A673 (cell line): ENCODE measurements at regions not wholly inside any gene's neighbourhood (a gene's known extent, or its start where the extent isn't known, plus 50 kb on each side); places are given as distances from the start of the nearest gene placed in this dataset.

ENCODE experiments used
- BruUV-seq: library from RNA; stranded (reverse); fragments of 400-500 nt; replicated peaks from 2 replicates; lab custom pipeline; 2021; lab: Mats Ljungman, UMichigan
- CTCF ChIA-PET: fragments of 300-600 bp; sonication (Branson Sonifier 250); formaldehyde crosslinking; loops from one replicate; lab custom pipeline; 2022; ENCODE audit warnings: antibody characterized with exemption; lab: Charles Lee
- POLR2A ChIA-PET: fragments of 300-600 bp; sonication (Branson Sonifier 250); formaldehyde crosslinking; loops from one replicate; lab custom pipeline; 2022; ENCODE audit warnings: antibody characterized with exemption; ENCODE audit not compliant: low non-redundant PET; lab: Charles Lee
- DNase-seq: peaks from one replicate; pipeline ENCODE4 v3.0.0-alpha.2; 2015; ENCODE audit warnings: low spot score
- H3K27ac ChIP-seq: fragments of 200-600 bp; sonication (generic); 2 replicates; pipeline ENCODE4 v1.5.1; 2016; ENCODE audit warnings: mixed run types, low read depth, mild to moderate bottlenecking, mixed read lengths, antibody characterized with exemption, low read length; ENCODE audit not compliant: poor library complexity, severe bottlenecking
- H3K27me3 ChIP-seq: fragments of 200-600 bp; sonication (generic); replicated peaks from 2 replicates; pipeline ENCODE4 v1.6.1; 2017; ENCODE audit warnings: mixed run types, low read depth, mild to moderate bottlenecking, mixed read lengths, antibody characterized with exemption, low read length; ENCODE audit not compliant: insufficient read depth, poor library complexity
- H3K36me3 ChIP-seq: fragments of 200-600 bp; sonication (generic); 2 replicates; pipeline ENCODE4 v1.6.1; 2016; ENCODE audit warnings: mixed run types, mild to moderate bottlenecking, mixed read lengths, antibody characterized with exemption, low read length; ENCODE audit not compliant: insufficient read depth, poor library complexity, severe bottlenecking
- H3K4me1 ChIP-seq: fragments of 200-600 bp; sonication (generic); 2 replicates; pipeline ENCODE4 v1.6.1; 2017; ENCODE audit warnings: mixed run types, mild to moderate bottlenecking, mixed read lengths, antibody characterized with exemption, low read length; ENCODE audit not compliant: insufficient read depth, poor library complexity, severe bottlenecking
- H3K4me3 ChIP-seq: fragments of 200-600 bp; sonication (generic); 2 replicates; pipeline ENCODE4 v1.5.1; 2016; ENCODE audit warnings: low read depth, mixed run types, mild to moderate bottlenecking, mixed read lengths, low read length; ENCODE audit not compliant: poor library complexity, severe bottlenecking
- H3K9me3 ChIP-seq: fragments of 200-600 bp; sonication (generic); 2 replicates; pipeline ENCODE4 v1.6.1; 2016; ENCODE audit warnings: mixed run types, low read depth, mild to moderate bottlenecking, mixed read lengths, antibody characterized with exemption, low read length; ENCODE audit not compliant: poor library complexity, severe bottlenecking
- EZH2 ChIP-seq: fragments of 200-600 bp; sonication (generic); IDR thresholded peaks from 2 replicates; pipeline ENCODE4 v1.6.1; 2017; ENCODE audit warnings: borderline replicate concordance, low read depth, mild to moderate bottlenecking, mixed read lengths, antibody characterized with exemption, low read length; ENCODE audit not compliant: poor library complexity, severe bottlenecking
- intact Hi-C: fragments of 100-400 bp; cut with micrococcal nuclease; formaldehyde crosslinking; loops from one replicate; pipeline ENCODE4 v1.10.0; 2022; ENCODE audit not compliant: unreplicated experiment
- TF ChIP-seq, protein P1 (sequence below): fragments of 300-800, 200-600 bp; sonication (generic); conservative IDR thresholded peaks from 2 replicates; pipeline ENCODE4 v1.5.1; 2017; ENCODE audit warnings: low read depth, mild to moderate bottlenecking, antibody characterized with exemption, low read length, moderate library complexity, mixed read lengths

DNA sequence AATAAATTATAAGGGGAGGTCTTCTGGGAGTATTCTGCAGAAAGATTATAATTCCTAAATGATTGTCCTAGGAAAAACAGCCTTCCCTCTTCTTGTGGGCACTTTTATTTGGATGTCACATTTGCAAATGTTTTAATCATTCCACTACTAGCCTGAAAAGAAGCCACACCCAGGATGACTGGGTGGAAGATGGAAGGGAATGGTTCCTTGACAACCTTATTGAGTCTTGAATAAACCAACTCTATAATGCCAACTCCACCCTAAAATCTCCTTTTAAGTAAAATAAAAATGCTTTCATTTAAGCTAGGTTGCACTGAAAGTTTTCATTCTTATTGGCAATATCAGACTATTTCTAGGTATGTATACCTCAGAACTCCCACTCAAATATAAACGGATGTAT, 494.6 kb downstream of the RFC3 start:
- TF ChIP-seq, protein P1, sequence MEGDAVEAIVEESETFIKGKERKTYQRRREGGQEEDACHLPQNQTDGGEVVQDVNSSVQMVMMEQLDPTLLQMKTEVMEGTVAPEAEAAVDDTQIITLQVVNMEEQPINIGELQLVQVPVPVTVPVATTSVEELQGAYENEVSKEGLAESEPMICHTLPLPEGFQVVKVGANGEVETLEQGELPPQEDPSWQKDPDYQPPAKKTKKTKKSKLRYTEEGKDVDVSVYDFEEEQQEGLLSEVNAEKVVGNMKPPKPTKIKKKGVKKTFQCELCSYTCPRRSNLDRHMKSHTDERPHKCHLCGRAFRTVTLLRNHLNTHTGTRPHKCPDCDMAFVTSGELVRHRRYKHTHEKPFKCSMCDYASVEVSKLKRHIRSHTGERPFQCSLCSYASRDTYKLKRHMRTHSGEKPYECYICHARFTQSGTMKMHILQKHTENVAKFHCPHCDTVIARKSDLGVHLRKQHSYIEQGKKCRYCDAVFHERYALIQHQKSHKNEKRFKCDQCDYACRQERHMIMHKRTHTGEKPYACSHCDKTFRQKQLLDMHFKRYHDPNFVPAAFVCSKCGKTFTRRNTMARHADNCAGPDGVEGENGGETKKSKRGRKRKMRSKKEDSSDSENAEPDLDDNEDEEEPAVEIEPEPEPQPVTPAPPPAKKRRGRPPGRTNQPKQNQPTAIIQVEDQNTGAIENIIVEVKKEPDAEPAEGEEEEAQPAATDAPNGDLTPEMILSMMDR: no peak
- TF ChIP-seq EZH2: no peak
- ChIA-PET POLR2A (no interaction called here), CTCF (no interaction called here)
- intact Hi-C loops: no loop called here
- H3K36me3 ChIP-seq: no peaks in the 10 kb centered on the region
- no peaks in the 10 kb centered on the region for H3K9me3 ChIP-seq
- H3K4me3 ChIP-seq: no peak overlapping the region
- no peak overlapping the region for H3K27ac ChIP-seq
- BruUV-seq: no TSS peak
- H3K27me3 ChIP-seq: no peaks in the 10 kb centered on the region
- no peaks in the 10 kb centered on the region for H3K4me1 ChIP-seq
- DNase-seq: no peak

DNA sequence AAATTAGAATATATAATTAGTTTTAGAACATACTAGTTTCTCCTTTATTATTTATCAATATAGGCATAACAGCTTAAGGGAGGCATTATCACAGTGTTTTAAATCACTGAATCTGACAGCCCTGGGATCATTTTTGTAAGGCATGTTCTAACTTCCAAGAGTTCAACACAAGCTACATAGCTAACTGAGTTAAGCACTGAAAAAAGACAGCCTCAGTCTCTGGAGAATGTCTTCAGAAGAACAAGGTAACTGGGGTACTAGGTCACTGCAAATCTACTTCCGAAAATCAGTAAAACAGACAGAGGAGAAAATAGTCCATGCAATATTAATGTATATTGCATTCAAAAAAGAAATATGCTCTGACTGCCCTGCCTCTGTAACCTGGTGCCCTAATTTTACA, 502.1 kb downstream of the RFC3 start:
- intact Hi-C loops: no loop called here
- ChIA-PET CTCF (no interaction called here), POLR2A (no interaction called here)
- TF ChIP-seq EZH2: no peak
- TF ChIP-seq, protein P1: no peak
- BruUV-seq: no TSS peak
- Histone ChIP-seq H3K4me3 (no peak overlapping the region), H3K36me3 (no peaks in the 10 kb centered on the region), H3K4me1 (no peaks in the 10 kb centered on the region), H3K27ac (no peak overlapping the region), H3K9me3 (no peaks in the 10 kb centered on the region), H3K27me3 (no peaks in the 10 kb centered on the region)
- no peak for DNase-seq

DNA sequence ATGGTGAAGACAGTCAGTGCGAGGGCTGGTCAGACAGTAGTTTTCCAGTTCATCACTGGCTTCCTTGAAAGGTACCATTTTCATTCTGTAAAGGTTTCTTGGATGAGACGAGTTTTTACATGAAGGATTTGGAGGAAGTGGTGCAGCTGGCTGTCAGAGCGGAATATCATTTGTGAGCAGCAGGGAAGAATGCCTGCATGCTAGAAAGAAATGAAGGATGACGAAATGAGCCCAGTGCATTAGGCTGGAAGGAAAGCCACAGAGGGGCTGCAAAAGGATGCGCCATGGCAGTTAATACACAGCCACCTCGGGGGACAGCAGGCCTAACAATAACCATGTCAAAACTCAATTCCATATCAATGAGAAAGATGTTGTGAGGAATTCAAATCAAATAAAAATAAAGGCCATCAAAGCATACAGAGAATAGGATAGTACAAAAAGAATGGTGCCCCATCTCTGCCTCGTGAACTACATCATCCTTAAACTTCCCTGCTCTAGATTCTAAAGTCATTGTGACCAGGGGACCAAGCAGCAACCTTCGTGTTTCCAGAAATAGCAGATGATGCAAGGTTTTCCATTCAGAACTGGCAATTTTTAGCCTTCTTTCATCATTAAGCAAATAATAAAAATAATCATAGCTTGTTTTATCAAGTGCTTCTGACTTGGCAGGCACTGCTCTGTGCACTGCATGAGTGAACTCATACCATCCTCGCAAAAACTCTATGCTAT, 504.2 kb downstream of the RFC3 start:
- TF ChIP-seq EZH2: no peak
- TF ChIP-seq, protein P1: no peak
- intact Hi-C loops: no loop called here
- CTCF ChIA-PET: no interaction called here

More for the DNA sequence above, 504.2 kb downstream of the RFC3 start:
- Histone ChIP-seq H3K4me3 (no peak overlapping the region), H3K36me3 (no peaks in the 10 kb centered on the region), H3K9me3 (no peaks in the 10 kb centered on the region), H3K4me1 (no peaks in the 10 kb centered on the region), H3K27ac (no peak overlapping the region), H3K27me3 (no peaks in the 10 kb centered on the region)
- BruUV-seq: no TSS peak
- no peak for DNase-seq
- POLR2A ChIA-PET: no interaction called here
